IMR-90 (cell line): ENCODE measurements at regions not wholly inside any gene's neighbourhood (a gene's known extent, or its start where the extent isn't known, plus 50 kb on each side); places are given as distances from the start of the nearest gene placed in this dataset.

Source experiments
- ATAC-seq: fragments of 200-7000 bp; cut with Tn5 transposase; 2 replicates; pipeline ENCODE4 v1.9.1; 2020; ENCODE audit warnings: low read depth, mild to moderate bottlenecking, moderate library complexity
- BruUV-seq: library from RNA; stranded (reverse); fragments of 400-500 nt; replicated peaks from 2 replicates; lab custom pipeline; 2021; lab: Mats Ljungman, UMichigan
- CTCF ChIA-PET: fragments of 300-600 bp; formaldehyde crosslinking; extraction: SDS; loops from one replicate; lab custom pipeline; 2021; ENCODE audit warnings: antibody characterized with exemption; lab: Yijun Ruan, JAX
- POLR2A ChIA-PET: fragments of 300-600 bp; sonication (Branson Sonifier 250); formaldehyde crosslinking; loops from one replicate; lab custom pipeline; 2022; ENCODE audit warnings: antibody characterized with exemption; ENCODE audit not compliant: unreplicated experiment; lab: Charles Lee
- DNase-seq: peaks from one replicate; pipeline ENCODE4 v3.0.0; 2013
- H2AFZ ChIP-seq: replicated peaks from 2 replicates; pipeline ENCODE3; 2013; ENCODE audit warnings: low read length, mild to moderate bottlenecking; ENCODE audit not compliant: poor library complexity
- H2AK5ac ChIP-seq: 2 replicates; pipeline ENCODE4 v1.6.1; 2013; ENCODE audit warnings: low read depth, low read length, inconsistent platforms
- H2AK9ac ChIP-seq: replicated peaks from 2 replicates; pipeline ENCODE3; 2013; ENCODE audit warnings: mild to moderate bottlenecking, low read depth, low read length, moderate library complexity; ENCODE audit not compliant: poor library complexity
- H2BK120ac ChIP-seq: 2 replicates; pipeline ENCODE4 v1.6.1; 2013; ENCODE audit warnings: low read depth, low read length, inconsistent platforms
- H2BK15ac ChIP-seq: 3 replicates; pipeline ENCODE4 v1.6.1; 2013; ENCODE audit warnings: low read depth, low read length, inconsistent platforms
- H2BK20ac ChIP-seq: 2 replicates; pipeline ENCODE4 v1.6.1; 2013; ENCODE audit warnings: low read depth, mild to moderate bottlenecking, inconsistent platforms, low read length, moderate library complexity
- H2BK5ac ChIP-seq: 2 replicates; pipeline ENCODE4 v1.6.1; 2013; ENCODE audit warnings: mild to moderate bottlenecking, low read depth, low read length, inconsistent platforms; ENCODE audit not compliant: poor library complexity, severe bottlenecking
- H3K14ac ChIP-seq: replicated peaks from 2 replicates; pipeline ENCODE4 v1.6.1; 2013; ENCODE audit warnings: low read depth, low read length, inconsistent platforms
- H3K18ac ChIP-seq: 2 replicates; pipeline ENCODE4 v1.6.1; 2013; ENCODE audit warnings: low read depth, low read length, control low read depth
- H3K23ac ChIP-seq: 2 replicates; pipeline ENCODE4 v1.6.1; 2013; ENCODE audit warnings: low read depth, low read length, inconsistent platforms
- H3K27ac ChIP-seq: 2 replicates; pipeline ENCODE4 v1.5.1; 2013; ENCODE audit warnings: mild to moderate bottlenecking, control low read depth, low read length; ENCODE audit not compliant: insufficient read depth
- H3K27me3 ChIP-seq: 2 replicates; pipeline ENCODE4 v1.6.1; 2013; ENCODE audit warnings: low read length; ENCODE audit not compliant: control insufficient read depth, insufficient read depth
- H3K36me3 ChIP-seq: 2 replicates; pipeline ENCODE4 v1.6.1; 2013; ENCODE audit warnings: low read length, mixed read lengths; ENCODE audit not compliant: control insufficient read depth, insufficient read depth
- H3K4ac ChIP-seq: 2 replicates; pipeline ENCODE4 v1.6.1; 2013; ENCODE audit warnings: low read depth, low read length, inconsistent platforms
- H3K4me1 ChIP-seq: 2 replicates; pipeline ENCODE4 v1.6.1; 2013; ENCODE audit warnings: low read length, mixed read lengths; ENCODE audit not compliant: control insufficient read depth, insufficient read depth
- H3K4me2 ChIP-seq: 2 replicates; pipeline ENCODE4 v1.6.1; 2013; ENCODE audit warnings: low read depth, mild to moderate bottlenecking, control low read depth, low read length, moderate library complexity
- H3K4me3 ChIP-seq: 2 replicates; pipeline ENCODE4 v1.5.1; 2013; ENCODE audit warnings: low read depth, mild to moderate bottlenecking, control low read depth, low read length, moderate library complexity; ENCODE audit not compliant: insufficient read depth
- H3K56ac ChIP-seq: 2 replicates; pipeline ENCODE4 v1.6.1; 2013; ENCODE audit warnings: low read length, inconsistent platforms; ENCODE audit not compliant: insufficient read depth; ENCODE audit errors: extremely low read depth
- H3K79me1 ChIP-seq, 2 experiments: 2 replicates each; pipeline ENCODE4 v1.6.1; 2013; ENCODE audit warnings: low read length in 2 of 2, inconsistent platforms in 1 of 2, low read depth in 1 of 2
- H3K9ac ChIP-seq: 2 replicates; pipeline ENCODE4 v1.6.1; 2013; ENCODE audit warnings: low read depth, low read length, control low read depth
- H3K9me1 ChIP-seq: 2 replicates; pipeline ENCODE4 v1.6.1; 2013; ENCODE audit warnings: low read length, inconsistent platforms; ENCODE audit not compliant: insufficient read depth
- H3K9me3 ChIP-seq: 2 replicates; pipeline ENCODE4 v1.6.1; 2013; ENCODE audit warnings: low read length; ENCODE audit not compliant: control insufficient read depth, insufficient read depth
- H4K20me1 ChIP-seq: 2 replicates; pipeline ENCODE4 v1.6.1; 2013; ENCODE audit warnings: low read length, inconsistent platforms; ENCODE audit not compliant: insufficient read depth
- H4K5ac ChIP-seq: 2 replicates; pipeline ENCODE4 v1.6.1; 2013; ENCODE audit warnings: mild to moderate bottlenecking, low read depth, low read length, control low read depth
- H4K8ac ChIP-seq, 2 experiments: 2 replicates each; pipeline ENCODE4 v1.6.1; 2013; ENCODE audit warnings: low read depth in 2 of 2, low read length in 2 of 2, control low read depth in 1 of 2, inconsistent platforms in 1 of 2
- H4K91ac ChIP-seq: 2 replicates; pipeline ENCODE4 v1.6.1; 2013; ENCODE audit warnings: low read depth, low read length, inconsistent platforms; ENCODE audit not compliant: insufficient read depth
- MAZ ChIP-seq: IDR thresholded peaks from 2 replicates; pipeline ENCODE4 v1.6.1; 2012; ENCODE audit warnings: low read depth, mild to moderate bottlenecking, low read length, improper control_type of control experiment, moderate library complexity, borderline replicate concordance
- NFE2L2 ChIP-seq: fragments of 150-350 bp; IDR thresholded peaks from 2 replicates; pipeline ENCODE4 v1.6.1; 2016; ENCODE audit warnings: low read depth, mild to moderate bottlenecking, low read length
- RAD21 ChIP-seq: IDR thresholded peaks from 2 replicates; pipeline ENCODE4 v1.6.1; 2012; ENCODE audit warnings: low read length, improper control_type of control experiment
- RCOR1 ChIP-seq: IDR thresholded peaks from 2 replicates; pipeline ENCODE4 v1.6.1; 2012; ENCODE audit warnings: mild to moderate bottlenecking, low read length, improper control_type of control experiment; ENCODE audit not compliant: insufficient replicate concordance
- dilution Hi-C: fragments of 300-500 bp; cut with HindIII; formaldehyde crosslinking; loops from one replicate; pipeline ENCODE4 v1.14.3; 2018; ENCODE audit warnings: low sequenced_read_pairs; ENCODE audit not compliant: unreplicated experiment
- in situ Hi-C: fragments of 300-500 bp; cut with MboI; formaldehyde crosslinking; loops from 3 replicates; pipeline ENCODE4 v1.14.3; 2019; ENCODE audit warnings: low sequenced_read_pairs, inconsistent platforms, mixed read lengths
- intact Hi-C: fragments of 100-400 bp; cut with micrococcal nuclease; formaldehyde crosslinking; loops from 2 replicates; pipeline ENCODE4 v1.10.0; 2022
- TF ChIP-seq, protein P1 (sequence below): conservative IDR thresholded peaks from 2 replicates; pipeline ENCODE4 v1.5.1; 2012; ENCODE audit warnings: mild to moderate bottlenecking, low read depth, low read length, improper control_type of control experiment
- TF ChIP-seq, protein P2 (sequence below): fragments of 150-350 bp; IDR thresholded peaks from 2 replicates; pipeline ENCODE4 v1.6.1; 2016; ENCODE audit warnings: low read depth, mild to moderate bottlenecking, low read length, moderate library complexity, borderline replicate concordance

DNA sequence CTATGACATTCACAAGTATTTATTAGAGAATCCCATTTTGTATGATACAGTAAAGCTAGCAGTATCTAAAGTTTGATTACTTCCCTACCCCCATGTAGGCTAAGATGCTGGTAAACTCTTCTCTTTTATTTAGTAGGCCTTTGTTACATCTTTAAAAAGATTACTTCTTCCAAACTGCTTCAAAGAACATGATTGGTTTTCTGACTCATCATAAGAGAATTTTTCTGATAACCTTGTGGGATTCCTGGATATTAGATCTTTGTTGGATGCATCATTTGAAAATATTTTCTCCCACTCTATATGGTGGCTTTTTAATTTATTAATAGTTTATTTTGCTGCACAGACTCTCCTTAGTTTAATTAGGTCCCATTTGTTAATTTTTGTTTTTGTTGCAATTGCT lies 898.3 kb upstream of the ADGRB3 start:
- CTCF ChIA-PET = no interaction called here
- BruUV-seq = no TSS peak

More for the DNA sequence above, 898.3 kb upstream of the ADGRB3 start:
- H3K23ac ChIP-seq = no peak overlapping the region
- H2BK15ac ChIP-seq = no peak overlapping the region
- no peak overlapping the region for H3K4ac ChIP-seq
- no peak overlapping the region for H2BK20ac ChIP-seq
- no peaks in the 10 kb centered on the region for H3K9me1 ChIP-seq
- no peak overlapping the region for H2BK5ac ChIP-seq
- no peak overlapping the region for H3K4me2 ChIP-seq
- DNase-seq (no peak), ATAC-seq (no peak)
- dilution Hi-C loops = no loop called here
- no peak overlapping the region for H2AK9ac ChIP-seq
- no peak overlapping the region for H4K5ac ChIP-seq
- TF ChIP-seq, protein P1, sequence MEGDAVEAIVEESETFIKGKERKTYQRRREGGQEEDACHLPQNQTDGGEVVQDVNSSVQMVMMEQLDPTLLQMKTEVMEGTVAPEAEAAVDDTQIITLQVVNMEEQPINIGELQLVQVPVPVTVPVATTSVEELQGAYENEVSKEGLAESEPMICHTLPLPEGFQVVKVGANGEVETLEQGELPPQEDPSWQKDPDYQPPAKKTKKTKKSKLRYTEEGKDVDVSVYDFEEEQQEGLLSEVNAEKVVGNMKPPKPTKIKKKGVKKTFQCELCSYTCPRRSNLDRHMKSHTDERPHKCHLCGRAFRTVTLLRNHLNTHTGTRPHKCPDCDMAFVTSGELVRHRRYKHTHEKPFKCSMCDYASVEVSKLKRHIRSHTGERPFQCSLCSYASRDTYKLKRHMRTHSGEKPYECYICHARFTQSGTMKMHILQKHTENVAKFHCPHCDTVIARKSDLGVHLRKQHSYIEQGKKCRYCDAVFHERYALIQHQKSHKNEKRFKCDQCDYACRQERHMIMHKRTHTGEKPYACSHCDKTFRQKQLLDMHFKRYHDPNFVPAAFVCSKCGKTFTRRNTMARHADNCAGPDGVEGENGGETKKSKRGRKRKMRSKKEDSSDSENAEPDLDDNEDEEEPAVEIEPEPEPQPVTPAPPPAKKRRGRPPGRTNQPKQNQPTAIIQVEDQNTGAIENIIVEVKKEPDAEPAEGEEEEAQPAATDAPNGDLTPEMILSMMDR = no peak
- TF ChIP-seq RAD21 (no peak), MAZ (no peak), RCOR1 (no peak), NFE2L2 (no peak)
- TF ChIP-seq, protein P2, sequence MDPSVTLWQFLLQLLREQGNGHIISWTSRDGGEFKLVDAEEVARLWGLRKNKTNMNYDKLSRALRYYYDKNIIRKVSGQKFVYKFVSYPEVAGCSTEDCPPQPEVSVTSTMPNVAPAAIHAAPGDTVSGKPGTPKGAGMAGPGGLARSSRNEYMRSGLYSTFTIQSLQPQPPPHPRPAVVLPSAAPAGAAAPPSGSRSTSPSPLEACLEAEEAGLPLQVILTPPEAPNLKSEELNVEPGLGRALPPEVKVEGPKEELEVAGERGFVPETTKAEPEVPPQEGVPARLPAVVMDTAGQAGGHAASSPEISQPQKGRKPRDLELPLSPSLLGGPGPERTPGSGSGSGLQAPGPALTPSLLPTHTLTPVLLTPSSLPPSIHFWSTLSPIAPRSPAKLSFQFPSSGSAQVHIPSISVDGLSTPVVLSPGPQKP = no peak
- no peak overlapping the region for H2BK120ac ChIP-seq
- H4K91ac ChIP-seq = no peak overlapping the region
- H3K27ac ChIP-seq = no peak overlapping the region
- H3K36me3 ChIP-seq = no peaks in the 10 kb centered on the region
- H3K9ac ChIP-seq = no peak overlapping the region
- H3K4me3 ChIP-seq = no peak overlapping the region
- H3K56ac ChIP-seq = no peak overlapping the region
- H3K4me1 ChIP-seq = no peaks in the 10 kb centered on the region
- no peak overlapping the region for H4K8ac ChIP-seq
- peaks cover 7% of the 10 kb centered on the region; the same call in 1 of the 2 replicates for H3K9me3 ChIP-seq
- no peak overlapping the region for H3K18ac ChIP-seq
- H3K79me1 ChIP-seq = no peaks in the 10 kb centered on the region
- no peaks in the 10 kb centered on the region for H3K27me3 ChIP-seq
- in situ Hi-C loops = no loop called here
- no peak overlapping the region for H2AFZ ChIP-seq
- intact Hi-C loops = no loop called here
- H4K20me1 ChIP-seq = no peaks in the 10 kb centered on the region
- no peak overlapping the region for H3K14ac ChIP-seq
- POLR2A ChIA-PET = no interaction called here
- no peak overlapping the region for H2AK5ac ChIP-seq
